T47D (cell line): ENCODE measurements at regions not wholly inside any gene's neighbourhood (a gene's known extent, or its start where the extent isn't known, plus 50 kb on each side); places are given as distances from the start of the nearest gene placed in this dataset.
"Not testable (repeated sequence)": the region's sequence is repeated elsewhere in the genome, so short reads cannot be mapped to it uniquely, and the experiment has no call there.

Source experiments
- DNase-seq, 2 experiments: peaks; one replicate each; pipeline versions ENCODE4 v3.0.0 to v3.0.0-alpha.2; 2011 to 2012; ENCODE audit warnings: low read depth in 1 of 2, low spot score in 1 of 2
- JUND ChIP-seq: IDR thresholded peaks from 2 replicates; pipeline ENCODE4 v1.6.1; 2012; ENCODE audit warnings: low read depth
- in situ Hi-C: cut with HindIII; loops from 2 replicates; pipeline ENCODE4 v1.10.0; 2016; ENCODE audit warnings: low sequenced_read_pairs, low pct_unique_long_range_greater_than_20kb

GRCh38 chr3:28033059-28033784 lies 208.2 kb upstream of the CMC1 start:
- in situ Hi-C loops, result no loop called here
- no peak for TF ChIP-seq JUND
- no peak for DNase-seq

- TF ChIP-seq JUND, result no peak
- in situ Hi-C loops, result no loop called here
- no peak for DNase-seq
Observed at GRCh38 chr3:28036599-28037575, 204.5 kb upstream of the CMC1 start.

GRCh38 chr3:28039234-28039633 lies 202.2 kb upstream of the CMC1 start:
- TF ChIP-seq JUND, result no peak
- in situ Hi-C loops, result no loop called here
- no peak for DNase-seq

- no peak for DNase-seq
- TF ChIP-seq JUND, result no peak
- in situ Hi-C loops, result no loop called here
Observed at GRCh38 chr3:28039829-28040228, 201.6 kb upstream of the CMC1 start.

- in situ Hi-C loops, result no loop called here
- no peak for DNase-seq
- no peak for TF ChIP-seq JUND
Observed at GRCh38 chr3:28042095-28042635, 199.3 kb upstream of the CMC1 start.

- TF ChIP-seq JUND, result no peak
- no peak for DNase-seq
Observed at GRCh38 chr3:28042707-28043106, 198.7 kb upstream of the CMC1 start.

GRCh38 chr3:28050120-28050519 lies 191.3 kb upstream of the CMC1 start:
- in situ Hi-C loops, result no loop called here
- DNase-seq, result no peak
- no peak for TF ChIP-seq JUND

More at GRCh38 chr3:28042707-28043106, 198.7 kb upstream of the CMC1 start:
- in situ Hi-C loops, result no loop called here

- in situ Hi-C loops, result no loop called here
- TF ChIP-seq JUND, result no peak
- peak in 1 of 2 experiments; percentile 19 for DNase-seq
Observed at GRCh38 chr3:28050885-28051284, 190.5 kb upstream of the CMC1 start.

- no peak for TF ChIP-seq JUND
- in situ Hi-C loops, result no loop called here
- DNase-seq, result no peak
Observed at GRCh38 chr3:28053759-28054158, 187.7 kb upstream of the CMC1 start.

GRCh38 chr3:28056806-28057205 lies 184.6 kb upstream of the CMC1 start:
- TF ChIP-seq JUND, result no peak
- in situ Hi-C loops, result no loop called here
- DNase-seq, result no peak

- no peak for TF ChIP-seq JUND
- no peak for DNase-seq
Observed at GRCh38 chr3:28057539-28057938, 183.9 kb upstream of the CMC1 start.

GRCh38 chr3:28059199-28059598 lies 182.2 kb upstream of the CMC1 start:
- in situ Hi-C loops, result not testable (repeated sequence)
- peak in 1 of 2 experiments; percentile 17 for DNase-seq

More at GRCh38 chr3:28057539-28057938, 183.9 kb upstream of the CMC1 start:
- in situ Hi-C loops, result no loop called here

GRCh38 chr3:28066020-28066419 lies 175.4 kb upstream of the CMC1 start:
- no peak for TF ChIP-seq JUND
- no peak for DNase-seq
- in situ Hi-C loops, result no loop called here
